Hepatocyte (in vitro differentiated cells): ENCODE measurements at regions not wholly inside any gene's neighbourhood (a gene's known extent, or its start where the extent isn't known, plus 50 kb on each side); places are given as distances from the start of the nearest gene placed in this dataset.
"Not testable (repeated sequence)": the region's sequence is repeated elsewhere in the genome, so short reads cannot be mapped to it uniquely, and the experiment has no call there.

Experiments
- CTCF ChIP-seq: fragments of 200-600 bp; sonication (generic); IDR thresholded peaks from 2 replicates; pipeline ENCODE4 v1.5.1; 2016; ENCODE audit warnings: antibody characterized with exemption, mild to moderate bottlenecking; ENCODE audit not compliant: poor library complexity
- EZH2 ChIP-seq: fragments of 200-600 bp; sonication (generic); IDR thresholded peaks from 2 replicates; pipeline ENCODE4 v1.6.1; 2016; ENCODE audit warnings: antibody characterized with exemption, mild to moderate bottlenecking, borderline replicate concordance
- EZH2phosphoT487 ChIP-seq: fragments of 200-600 bp; sonication (generic); IDR thresholded peaks from one replicate; pipeline ENCODE4 v1.6.1; 2018; ENCODE audit warnings: antibody characterized with exemption, mild to moderate bottlenecking, low read depth, moderate library complexity; ENCODE audit not compliant: unreplicated experiment, severe bottlenecking

GRCh38 chr11:49750447-49750846, 201.7 kb upstream of the OR4C13 start:
- TF ChIP-seq CTCF, EZH2phosphoT487, EZH2: not testable (repeated sequence)
